MM.1S (cell line): ENCODE measurements at regions not wholly inside any gene's neighbourhood (a gene's known extent, or its start where the extent isn't known, plus 50 kb on each side); places are given as distances from the start of the nearest gene placed in this dataset.

ENCODE experiments used
- EZH2 ChIP-seq: fragments of 300-600 bp; sonication (generic); optimal IDR thresholded peaks from 2 replicates; pipeline ENCODE3; 2017; ENCODE audit warnings: low read depth, mild to moderate bottlenecking, antibody characterized with exemption, low read length, mixed read lengths
- TF ChIP-seq, protein P1 (sequence below): fragments of 300-600 bp; sonication (generic); IDR thresholded peaks from 2 replicates; pipeline ENCODE4 v1.5.1; 2016; ENCODE audit warnings: antibody characterized with exemption, low read length, mixed read lengths

- TF ChIP-seq, protein P1, sequence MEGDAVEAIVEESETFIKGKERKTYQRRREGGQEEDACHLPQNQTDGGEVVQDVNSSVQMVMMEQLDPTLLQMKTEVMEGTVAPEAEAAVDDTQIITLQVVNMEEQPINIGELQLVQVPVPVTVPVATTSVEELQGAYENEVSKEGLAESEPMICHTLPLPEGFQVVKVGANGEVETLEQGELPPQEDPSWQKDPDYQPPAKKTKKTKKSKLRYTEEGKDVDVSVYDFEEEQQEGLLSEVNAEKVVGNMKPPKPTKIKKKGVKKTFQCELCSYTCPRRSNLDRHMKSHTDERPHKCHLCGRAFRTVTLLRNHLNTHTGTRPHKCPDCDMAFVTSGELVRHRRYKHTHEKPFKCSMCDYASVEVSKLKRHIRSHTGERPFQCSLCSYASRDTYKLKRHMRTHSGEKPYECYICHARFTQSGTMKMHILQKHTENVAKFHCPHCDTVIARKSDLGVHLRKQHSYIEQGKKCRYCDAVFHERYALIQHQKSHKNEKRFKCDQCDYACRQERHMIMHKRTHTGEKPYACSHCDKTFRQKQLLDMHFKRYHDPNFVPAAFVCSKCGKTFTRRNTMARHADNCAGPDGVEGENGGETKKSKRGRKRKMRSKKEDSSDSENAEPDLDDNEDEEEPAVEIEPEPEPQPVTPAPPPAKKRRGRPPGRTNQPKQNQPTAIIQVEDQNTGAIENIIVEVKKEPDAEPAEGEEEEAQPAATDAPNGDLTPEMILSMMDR, result no peak
- TF ChIP-seq EZH2, result no peak
Measured at GRCh38 chr2:6512589-6512988, 353.1 kb downstream of the CMPK2 start.
